NT2/D1 (cell line): ENCODE measurements at regions not wholly inside any gene's neighbourhood (a gene's known extent, or its start where the extent isn't known, plus 50 kb on each side); places are given as distances from the start of the nearest gene placed in this dataset.

ENCODE experiments used
- YY1 ChIP-seq: IDR thresholded peaks from 2 replicates; pipeline ENCODE4 v1.6.1; 2011; ENCODE audit not compliant: insufficient read length, insufficient read depth
- ZNF274 ChIP-seq: IDR thresholded peaks from 2 replicates; pipeline ENCODE4 v1.6.1; 2011; ENCODE audit warnings: mild to moderate bottlenecking, low read depth, low read length

DNA sequence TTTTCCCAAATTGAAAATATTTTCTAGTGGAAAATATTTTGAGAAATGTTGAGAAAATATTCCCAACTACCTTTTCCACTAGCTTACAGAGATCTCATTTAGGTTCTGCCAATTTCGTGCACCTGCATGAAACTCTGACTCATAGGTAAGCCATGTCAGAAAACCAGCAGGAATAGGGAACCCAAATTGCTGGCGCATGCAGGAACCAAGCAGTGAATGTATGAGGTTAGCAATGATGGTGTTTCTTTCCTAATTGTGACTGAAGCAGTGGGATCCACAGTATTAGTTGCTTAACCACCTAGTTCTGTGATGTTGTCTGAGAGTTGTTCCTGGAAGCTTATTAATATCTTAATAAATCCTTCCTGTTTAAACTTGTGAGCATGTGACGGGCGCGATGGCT, 381.0 kb upstream of the TRAM1L1 start:
- TF ChIP-seq YY1 (no peak), ZNF274 (no peak)
